NB4 (cell line): ENCODE measurements at regions not wholly inside any gene's neighbourhood (a gene's known extent, or its start where the extent isn't known, plus 50 kb on each side); places are given as distances from the start of the nearest gene placed in this dataset.

Experiments
- CTCF ChIP-seq: IDR thresholded peaks from one replicate; pipeline ENCODE4 v1.5.1; 2012; ENCODE audit warnings: low read depth, low read length
- MYC ChIP-seq: IDR thresholded peaks from 2 replicates; pipeline ENCODE4 v1.6.1; 2011; ENCODE audit warnings: low read depth, low read length

- TF ChIP-seq CTCF (no peak), MYC (no peak)
Observed at GRCh38 chr7:21367537-21367936, 60.3 kb upstream of the SP4 start.
